Cardiac fibroblast (primary cell): ENCODE measurements at regions not wholly inside any gene's neighbourhood (a gene's known extent, or its start where the extent isn't known, plus 50 kb on each side); places are given as distances from the start of the nearest gene placed in this dataset.

Experiments used
- DNase-seq, 2 donors: peaks; one replicate each; pipeline versions ENCODE4 v3.0.0 to v3.0.0-alpha.2; 2010; ENCODE audit warnings: low read depth in 2 of 2
- H3K4me3 ChIP-seq, 2 donors: replicated peaks in 1 of 2; 1 replicate in 1 of 2; 2 replicates in 1 of 2; pipeline ENCODE4 v1.5.1; 2011; ENCODE audit warnings: low read depth in 2 of 2, low read length in 2 of 2, mild to moderate bottlenecking in 2 of 2, moderate library complexity in 1 of 2
- CTCF ChIP-seq: IDR thresholded peaks from one replicate; pipeline ENCODE4 v1.5.1; 2011; ENCODE audit warnings: low read depth, mild to moderate bottlenecking, low read length, inconsistent platforms

- no peak overlapping the region for H3K4me3 ChIP-seq
- DNase-seq, result no peak
- no peak for TF ChIP-seq CTCF
Observed at GRCh38 chr2:195037045-195037444, 620.0 kb upstream of the SLC39A10 start.

GRCh38 chr2:195031411-195031810 lies 625.6 kb upstream of the SLC39A10 start:
- no peak overlapping the region for H3K4me3 ChIP-seq
- TF ChIP-seq CTCF, result no peak
- DNase-seq, result no peak

GRCh38 chr2:195029804-195030654 lies 627.0 kb upstream of the SLC39A10 start:
- H3K4me3 ChIP-seq, result no peak overlapping the region
- no peak for TF ChIP-seq CTCF
- no peak for DNase-seq

GRCh38 chr2:195027947-195028346 lies 629.1 kb upstream of the SLC39A10 start:
- no peak for DNase-seq
- no peak for TF ChIP-seq CTCF
- H3K4me3 ChIP-seq, result no peak overlapping the region

- no peak for TF ChIP-seq CTCF
- DNase-seq, result peak in 1 of 2 donors; percentile 26
Observed at GRCh38 chr2:195026261-195026660, 630.8 kb upstream of the SLC39A10 start.

GRCh38 chr2:195022508-195022830 lies 634.6 kb upstream of the SLC39A10 start:
- no peak overlapping the region for H3K4me3 ChIP-seq
- TF ChIP-seq CTCF, result no peak
- DNase-seq, result no peak

More at GRCh38 chr2:195026261-195026660, 630.8 kb upstream of the SLC39A10 start:
- H3K4me3 ChIP-seq, result no peak overlapping the region
